Neural progenitor cell (in vitro differentiated cells): ENCODE measurements at regions not wholly inside any gene's neighbourhood (a gene's known extent, or its start where the extent isn't known, plus 50 kb on each side); places are given as distances from the start of the nearest gene placed in this dataset.

Experiments used
- CTCF ChIP-seq: fragments of 200-600 bp; sonication (generic); IDR thresholded peaks from 2 replicates; pipeline ENCODE4 v1.5.1; 2017; ENCODE audit warnings: antibody characterized with exemption, mild to moderate bottlenecking
- EZH2 ChIP-seq: fragments of 200-600 bp; sonication (generic); IDR thresholded peaks from 2 replicates; pipeline ENCODE4 v1.6.1; 2017; ENCODE audit warnings: antibody characterized with exemption, mild to moderate bottlenecking, moderate library complexity
- EZH2phosphoT487 ChIP-seq: fragments of 200-600 bp; sonication (generic); IDR thresholded peaks from 2 replicates; pipeline ENCODE4 v1.6.1; 2017; ENCODE audit warnings: antibody characterized with exemption

DNA sequence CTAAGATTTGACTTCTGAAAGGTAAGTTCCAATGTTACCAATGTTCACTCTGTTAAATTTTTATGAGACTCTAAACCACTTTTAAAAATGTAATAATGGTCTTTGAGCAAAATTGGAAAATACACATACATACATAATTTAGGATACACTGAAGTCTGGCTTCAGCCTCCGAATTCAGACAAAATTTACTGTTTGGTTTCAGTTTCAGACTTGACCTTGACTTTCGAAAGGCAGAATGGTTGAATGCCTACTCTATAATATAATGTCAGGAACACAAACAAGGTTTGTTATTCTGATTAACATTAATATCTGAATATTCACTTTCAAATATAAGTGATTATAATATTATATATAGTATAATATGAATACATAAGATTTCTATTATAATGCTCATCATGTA lies 74.1 kb upstream of the KRAS start:
- no peak for TF ChIP-seq CTCF
- no peak for TF ChIP-seq EZH2
- no peak for TF ChIP-seq EZH2phosphoT487
